GM10266 (cell line): ENCODE measurements at regions not wholly inside any gene's neighbourhood (a gene's known extent, or its start where the extent isn't known, plus 50 kb on each side); places are given as distances from the start of the nearest gene placed in this dataset.

ENCODE experiments used
- DNase-seq: peaks from one replicate; pipeline ENCODE4 v3.0.0; 2012; ENCODE audit errors: extremely low spot score
- CTCF ChIP-seq: IDR thresholded peaks from 2 replicates; pipeline ENCODE4 v1.5.1; 2012; ENCODE audit warnings: mild to moderate bottlenecking, low read depth; ENCODE audit not compliant: control insufficient read depth, insufficient read depth; ENCODE audit errors: missing control alignments

- no peak for DNase-seq
- no peak for TF ChIP-seq CTCF
Measured at GRCh38 chrX:13499736-13500135, 69.7 kb upstream of the EGFL6 start.

GRCh38 chrX:13498238-13498637 is 71.2 kb upstream of the EGFL6 start:
- TF ChIP-seq CTCF: no peak
- no peak for DNase-seq

- TF ChIP-seq CTCF: no peak
- DNase-seq: no peak
Measured at GRCh38 chrX:13495232-13495631, 74.2 kb upstream of the EGFL6 start.

- no peak for DNase-seq
- no peak for TF ChIP-seq CTCF
Measured at GRCh38 chrX:13494562-13494961, 74.8 kb upstream of the EGFL6 start.

- DNase-seq: no peak
- no peak for TF ChIP-seq CTCF
Measured at GRCh38 chrX:13493659-13494058, 75.7 kb upstream of the EGFL6 start.

GRCh38 chrX:13492286-13492685 is 77.1 kb upstream of the EGFL6 start:
- TF ChIP-seq CTCF: no peak
- no peak for DNase-seq

- DNase-seq: no peak
- TF ChIP-seq CTCF: no peak
Measured at GRCh38 chrX:13491061-13491460, 78.3 kb upstream of the EGFL6 start.
